ENCODE measurements at regions not wholly inside any gene's neighbourhood (a gene's known extent, or its start where the extent isn't known, plus 50 kb on each side); places are given as distances from the start of the nearest gene placed in this dataset.

- ChIA-PET POLR2A (ENCODE audit: low non-redundant PET) (no interaction called here), CTCF (interaction anchor here (0.5 to 1.2 kb wide), 4 partner anchors 32 to 561 kb away, joined by 3 to 7 read pairs (median 3); no protein-coding TSS in a partner anchor)
- DNase-seq (ENCODE audit: low spot score): peak; percentile 5
- TF ChIP-seq CTCF (conservative IDR thresholded peaks at IDR 0.05; ENCODE audit: low read depth): peak; percentile 49
- H3K27ac ChIP-seq: no peak overlapping the region
Observed at GRCh38 chr4:46648088-46648744, 258.3 kb upstream of the GABRA2 start.

GRCh38 chr4:46645126-46645525 is 255.2 kb upstream of the GABRA2 start:
- no peak for DNase-seq (ENCODE audit: low spot score)
- H3K27ac ChIP-seq: no peak overlapping the region
- CTCF ChIA-PET: no interaction called here
- POLR2A ChIA-PET (ENCODE audit: low non-redundant PET): no interaction called here
- TF ChIP-seq CTCF (conservative IDR thresholded peaks at IDR 0.05; ENCODE audit: low read depth): no peak

Data from RWPE1 (cell line).